ENCODE measurements at regions not wholly inside any gene's neighbourhood (a gene's known extent, or its start where the extent isn't known, plus 50 kb on each side); places are given as distances from the start of the nearest gene placed in this dataset.

DNA sequence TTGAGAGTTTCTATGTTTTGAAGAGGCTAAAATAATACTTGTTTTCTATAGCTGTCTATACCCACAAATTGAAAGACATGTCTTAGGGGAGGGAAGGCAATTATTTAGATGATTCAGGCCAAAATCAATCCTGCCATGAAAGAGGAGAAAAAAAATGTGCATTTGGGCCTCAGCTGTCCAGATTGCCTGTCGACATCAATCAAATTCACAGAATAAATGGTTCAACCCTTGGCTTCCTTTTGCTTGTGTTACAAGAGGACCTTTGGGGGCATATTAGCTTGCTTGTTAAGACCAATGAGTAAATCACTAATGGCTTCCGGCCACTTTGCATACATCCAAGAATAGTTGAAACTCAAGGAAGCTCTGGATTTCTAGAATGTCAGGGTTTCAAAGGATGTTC, 900.8 kb upstream of the CELF4 start:
- H3K9me3 ChIP-seq (ENCODE audit: low read length) = no peaks in the 10 kb centered on the region
- no peaks in the 10 kb centered on the region for H3K36me3 ChIP-seq (ENCODE audit: insufficient read depth, low read length)
- H3K27ac ChIP-seq (ENCODE audit: low read depth, low read length) = no peak overlapping the region
- ChIA-PET POLR2A (no interaction called here), CTCF (no interaction called here)
- H3K27ac Mint-ChIP-seq = no peak overlapping the region
- peaks cover 0 to 13% (median 4%) of the 10 kb centered on the region in 5 donors for H3K9me3 Mint-ChIP-seq
- H3K4me1 Mint-ChIP-seq = no peaks in the 10 kb centered on the region
- H3K4me3 ChIP-seq (ENCODE audit: low read length) = no peak overlapping the region
- no peaks in the 10 kb centered on the region for H3K27me3 ChIP-seq (ENCODE audit: insufficient read depth, low read length, poor library complexity, severe bottlenecking)
- no peak overlapping the region for H3K4me3 Mint-ChIP-seq
- H3K27me3 Mint-ChIP-seq = peaks cover 0 to 1% of the 10 kb centered on the region in 2 donors
- no peaks in the 10 kb centered on the region for H3K36me3 Mint-ChIP-seq
- no peaks in the 10 kb centered on the region for H3K4me1 ChIP-seq (ENCODE audit: insufficient read depth, low read length)
- no peak for DNase-seq

DNA sequence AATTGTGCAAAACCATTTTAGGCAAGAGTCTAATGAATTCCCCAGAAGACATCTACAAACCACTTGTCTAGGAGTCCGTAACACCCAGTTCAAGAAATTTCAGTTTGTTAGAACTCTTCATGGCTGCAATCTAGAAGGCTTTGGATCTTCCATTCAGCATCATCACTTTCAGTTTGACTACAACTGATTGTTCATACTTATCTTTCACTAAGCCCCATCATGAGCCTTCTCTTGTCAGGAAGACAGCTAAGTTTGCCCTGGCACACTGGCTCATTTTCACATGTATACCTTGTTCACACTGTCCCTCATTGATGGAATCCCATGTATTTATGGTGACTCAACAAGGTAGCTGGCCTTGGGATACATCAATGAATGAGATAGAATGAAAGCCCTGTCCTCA, 898.4 kb upstream of the CELF4 start:
- Histone ChIP-seq H3K9me3 (ENCODE audit: low read length) (no peaks in the 10 kb centered on the region), H3K27ac (ENCODE audit: low read depth, low read length) (no peak overlapping the region), H3K4me1 (ENCODE audit: insufficient read depth, low read length) (no peaks in the 10 kb centered on the region), H3K36me3 (ENCODE audit: insufficient read depth, low read length) (no peaks in the 10 kb centered on the region), H3K4me3 (ENCODE audit: low read length) (no peak overlapping the region), H3K27me3 (ENCODE audit: insufficient read depth, low read length, poor library complexity, severe bottlenecking) (no peaks in the 10 kb centered on the region)
- H3K9me3 Mint-ChIP-seq = peaks cover 0 to 11% (median 4%) of the 10 kb centered on the region in 5 donors
- H3K4me3 Mint-ChIP-seq = no peak overlapping the region
- H3K4me1 Mint-ChIP-seq = no peaks in the 10 kb centered on the region
- no peak overlapping the region for H3K27ac Mint-ChIP-seq
- no peaks in the 10 kb centered on the region for H3K36me3 Mint-ChIP-seq
- ChIA-PET CTCF (no interaction called here), POLR2A (no interaction called here)
- DNase-seq = no peak
- peaks cover 0 to 1% of the 10 kb centered on the region in 2 donors for H3K27me3 Mint-ChIP-seq

DNA sequence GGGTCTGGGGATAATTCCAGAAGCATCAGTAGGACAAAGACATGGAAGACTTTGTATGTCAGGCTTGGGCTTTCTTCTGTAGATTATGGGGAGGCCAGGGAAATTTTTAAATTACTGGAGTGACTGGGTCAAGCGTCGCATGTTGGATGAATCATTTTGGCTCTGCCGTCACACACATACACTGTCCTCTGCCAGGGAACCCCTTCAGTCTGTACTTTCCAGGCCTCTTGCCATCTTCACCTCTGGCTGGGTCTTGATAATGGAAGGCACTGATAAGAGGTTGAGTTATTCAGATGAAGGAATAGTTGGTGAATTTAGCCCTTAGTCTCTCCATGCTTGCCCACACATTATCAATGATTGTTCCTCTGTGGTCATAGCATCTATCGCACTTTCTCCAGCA, 895.1 kb upstream of the CELF4 start:
- ChIA-PET CTCF (no interaction called here), POLR2A (no interaction called here)
- DNase-seq = no peak
- no peak overlapping the region for H3K27ac Mint-ChIP-seq
- no peak overlapping the region for H3K27ac ChIP-seq (ENCODE audit: low read depth, low read length)
- H3K9me3 ChIP-seq (ENCODE audit: low read length) = no peaks in the 10 kb centered on the region
- H3K4me3 ChIP-seq (ENCODE audit: low read length) = no peak overlapping the region
- no peaks in the 10 kb centered on the region for H3K36me3 ChIP-seq (ENCODE audit: insufficient read depth, low read length)
- H3K27me3 Mint-ChIP-seq = peaks cover 0 to 1% of the 10 kb centered on the region in 2 donors
- H3K4me1 ChIP-seq (ENCODE audit: insufficient read depth, low read length) = no peaks in the 10 kb centered on the region
- peaks cover 2 to 14% (median 7%) of the 10 kb centered on the region in 5 donors for H3K9me3 Mint-ChIP-seq
- no peaks in the 10 kb centered on the region for H3K36me3 Mint-ChIP-seq
- H3K4me3 Mint-ChIP-seq = no peak overlapping the region
- no peaks in the 10 kb centered on the region for H3K27me3 ChIP-seq (ENCODE audit: insufficient read depth, low read length, poor library complexity, severe bottlenecking)
- no peaks in the 10 kb centered on the region for H3K4me1 Mint-ChIP-seq

DNA sequence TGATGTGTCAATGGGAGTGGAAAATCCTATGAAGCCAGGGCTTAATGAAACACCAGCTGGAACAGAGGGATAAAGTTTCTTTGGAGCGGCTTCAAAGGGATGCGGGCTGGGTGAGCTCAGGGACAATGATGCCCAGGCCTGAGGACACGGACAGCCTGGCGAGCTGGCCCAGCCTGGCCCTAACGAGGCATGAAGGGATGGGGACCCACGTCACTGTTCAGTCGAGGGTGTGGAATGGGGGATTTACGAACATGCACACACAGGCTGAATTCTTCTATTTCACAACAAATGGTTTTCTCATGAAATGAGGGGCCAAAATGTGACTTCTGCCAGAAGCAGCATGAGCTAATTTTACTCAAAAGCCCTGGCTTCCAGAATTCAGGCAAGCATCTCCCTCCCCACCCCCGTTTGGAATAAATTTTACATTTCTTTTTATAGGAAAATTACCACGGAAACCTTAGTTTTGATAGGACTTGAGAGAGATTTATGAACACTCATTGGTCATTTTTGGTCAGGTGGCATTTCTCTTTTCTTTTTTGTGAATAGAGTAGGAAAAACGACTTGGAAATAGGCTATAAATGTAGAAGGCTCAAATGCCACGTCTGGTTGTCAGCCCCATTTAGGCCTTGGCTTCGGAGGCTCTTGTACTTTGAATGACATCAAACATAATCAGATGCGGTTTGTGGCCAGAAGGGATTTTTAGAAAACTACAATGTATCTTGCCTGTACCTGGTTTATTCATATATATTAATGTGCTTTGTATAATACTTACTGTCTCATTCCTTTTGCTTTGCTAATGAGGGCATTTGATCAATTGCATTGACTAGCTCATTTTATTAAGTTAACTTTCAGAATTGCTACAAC, 893.8 kb upstream of the CELF4 start:
- CTCF ChIA-PET = no interaction called here
- Mint-ChIP-seq H3K27me3 (no peaks in the 10 kb centered on the region), H3K27ac (no peak overlapping the region), H3K4me3 (no peak overlapping the region), H3K36me3 (no peaks in the 10 kb centered on the region), H3K9me3 (peaks cover 2 to 13% (median 6%) of the 10 kb centered on the region in 5 donors), H3K4me1 (no peaks in the 10 kb centered on the region)
- no peaks in the 10 kb centered on the region for H3K9me3 ChIP-seq (ENCODE audit: low read length)
- no peaks in the 10 kb centered on the region for H3K4me1 ChIP-seq (ENCODE audit: insufficient read depth, low read length)
- POLR2A ChIA-PET = no interaction called here
- H3K27ac ChIP-seq (ENCODE audit: low read depth, low read length) = no peak overlapping the region
- no peaks in the 10 kb centered on the region for H3K27me3 ChIP-seq (ENCODE audit: insufficient read depth, low read length, poor library complexity, severe bottlenecking)
- no peak for DNase-seq
- H3K4me3 ChIP-seq (ENCODE audit: low read length) = no peak overlapping the region
- no peaks in the 10 kb centered on the region for H3K36me3 ChIP-seq (ENCODE audit: insufficient read depth, low read length)

- Histone ChIP-seq H3K27ac (ENCODE audit: low read depth, low read length) (no peak overlapping the region), H3K9me3 (ENCODE audit: low read length) (no peaks in the 10 kb centered on the region), H3K4me3 (ENCODE audit: low read length) (no peak overlapping the region), H3K36me3 (ENCODE audit: insufficient read depth, low read length) (no peaks in the 10 kb centered on the region), H3K27me3 (ENCODE audit: insufficient read depth, low read length, poor library complexity, severe bottlenecking) (no peaks in the 10 kb centered on the region), H3K4me1 (ENCODE audit: insufficient read depth, low read length) (no peaks in the 10 kb centered on the region)
- Mint-ChIP-seq H3K27me3 (no peaks in the 10 kb centered on the region), H3K9me3 (peaks cover 1 to 13% (median 5%) of the 10 kb centered on the region in 5 donors), H3K4me3 (no peak overlapping the region), H3K27ac (no peak overlapping the region), H3K36me3 (no peaks in the 10 kb centered on the region), H3K4me1 (no peaks in the 10 kb centered on the region)
- CTCF ChIA-PET = no interaction called here
- DNase-seq = no peak
- POLR2A ChIA-PET = no interaction called here
Measured at GRCh38 chr18:38458698-38459097, 893.1 kb upstream of the CELF4 start.

GRCh38 chr18:38456253-38456652, 890.7 kb upstream of the CELF4 start:
- Histone ChIP-seq H3K4me3 (ENCODE audit: low read length) (no peak overlapping the region), H3K27ac (ENCODE audit: low read depth, low read length) (no peak overlapping the region), H3K36me3 (ENCODE audit: insufficient read depth, low read length) (no peaks in the 10 kb centered on the region), H3K27me3 (ENCODE audit: insufficient read depth, low read length, poor library complexity, severe bottlenecking) (no peaks in the 10 kb centered on the region), H3K9me3 (ENCODE audit: low read length) (no peaks in the 10 kb centered on the region), H3K4me1 (ENCODE audit: insufficient read depth, low read length) (no peaks in the 10 kb centered on the region)
- no peaks in the 10 kb centered on the region for H3K4me1 Mint-ChIP-seq
- no peak for DNase-seq
- H3K9me3 Mint-ChIP-seq = peaks cover 0 to 16% (median 5%) of the 10 kb centered on the region in 5 donors
- no peak overlapping the region for H3K4me3 Mint-ChIP-seq
- H3K27me3 Mint-ChIP-seq = no peaks in the 10 kb centered on the region
- ChIA-PET CTCF (no interaction called here), POLR2A (no interaction called here)
- no peaks in the 10 kb centered on the region for H3K36me3 Mint-ChIP-seq
- H3K27ac Mint-ChIP-seq = no peak overlapping the region

GRCh38 chr18:38454764-38455469, 889.3 kb upstream of the CELF4 start:
- H3K27me3 Mint-ChIP-seq = no peaks in the 10 kb centered on the region
- H3K27ac Mint-ChIP-seq = no peak overlapping the region
- H3K4me1 Mint-ChIP-seq = no peaks in the 10 kb centered on the region
- H3K4me3 Mint-ChIP-seq = no peak overlapping the region
- H3K9me3 Mint-ChIP-seq = peaks cover 0 to 20% (median 5%) of the 10 kb centered on the region in 5 donors
- ChIA-PET POLR2A (no interaction called here), CTCF (no interaction called here)
- Histone ChIP-seq H3K27me3 (ENCODE audit: insufficient read depth, low read length, poor library complexity, severe bottlenecking) (no peaks in the 10 kb centered on the region), H3K36me3 (ENCODE audit: insufficient read depth, low read length) (no peaks in the 10 kb centered on the region), H3K27ac (ENCODE audit: low read depth, low read length) (no peak overlapping the region), H3K4me3 (ENCODE audit: low read length) (no peak overlapping the region), H3K9me3 (ENCODE audit: low read length) (no peaks in the 10 kb centered on the region), H3K4me1 (ENCODE audit: insufficient read depth, low read length) (no peaks in the 10 kb centered on the region)
- DNase-seq = no peak
- H3K36me3 Mint-ChIP-seq = no peaks in the 10 kb centered on the region

- POLR2A ChIA-PET = no interaction called here
- H3K36me3 Mint-ChIP-seq = no peaks in the 10 kb centered on the region
Measured at GRCh38 chr18:38453880-38454279, 888.3 kb upstream of the CELF4 start.

More at GRCh38 chr18:38453880-38454279, 888.3 kb upstream of the CELF4 start:
- no peaks in the 10 kb centered on the region for H3K4me1 Mint-ChIP-seq
- CTCF ChIA-PET = no interaction called here
- peaks cover 0 to 20% (median 5%) of the 10 kb centered on the region in 5 donors for H3K9me3 Mint-ChIP-seq
- no peak for DNase-seq
- no peak overlapping the region for H3K27ac Mint-ChIP-seq
- H3K27me3 ChIP-seq (ENCODE audit: insufficient read depth, low read length, poor library complexity, severe bottlenecking) = no peaks in the 10 kb centered on the region
- H3K36me3 ChIP-seq (ENCODE audit: insufficient read depth, low read length) = no peaks in the 10 kb centered on the region
- H3K4me3 ChIP-seq (ENCODE audit: low read length) = no peak overlapping the region
- H3K27ac ChIP-seq (ENCODE audit: low read depth, low read length) = no peak overlapping the region
- H3K4me1 ChIP-seq (ENCODE audit: insufficient read depth, low read length) = no peaks in the 10 kb centered on the region
- H3K4me3 Mint-ChIP-seq = no peak overlapping the region
- H3K27me3 Mint-ChIP-seq = no peaks in the 10 kb centered on the region
- no peaks in the 10 kb centered on the region for H3K9me3 ChIP-seq (ENCODE audit: low read length)

Data from CD8-positive, alpha-beta memory T cell (primary cell).